GM12878 (cell line): ENCODE measurements at regions not wholly inside any gene's neighbourhood (a gene's known extent, or its start where the extent isn't known, plus 50 kb on each side); places are given as distances from the start of the nearest gene placed in this dataset.

ENCODE experiments used
- ATAC-seq: fragments of 200-7000 bp; cut with Tn5 transposase; 3 replicates; pipeline ENCODE4 v1.9.1; 2020; ENCODE audit warnings: mild to moderate bottlenecking, moderate library complexity
- BruUV-seq: library from RNA; stranded (reverse); fragments of 400-500 nt; replicated peaks from 2 replicates; lab custom pipeline; 2021; lab: Mats Ljungman, UMichigan
- CTCF ChIA-PET: fragments of 300-600 bp; sonication (Branson Sonifier 250); formaldehyde crosslinking; extraction: SDS; loops from one replicate; lab custom pipeline; 2021; ENCODE audit warnings: inconsistent platforms; lab: Yijun Ruan, JAX
- POLR2A ChIA-PET: fragments of 350-600 bp; formaldehyde crosslinking; extraction: SDS; loops from one replicate; lab custom pipeline; 2021; ENCODE audit warnings: inconsistent platforms; lab: Charles Lee
- RAD21 ChIA-PET: fragments of 300-600 bp; sonication (Branson Sonifier 250); formaldehyde crosslinking; loops from one replicate; lab custom pipeline; 2023; ENCODE audit warnings: antibody characterized with exemption; ENCODE audit not compliant: unreplicated experiment; lab: Charles Lee
- SMC1A ChIA-PET: fragments of 300-600 bp; sonication (Branson Sonifier 250); formaldehyde crosslinking; loops from one replicate; lab custom pipeline; 2023; ENCODE audit not compliant: unreplicated experiment, uncharacterized antibody; lab: Charles Lee
- DNase-seq: peaks from one replicate; pipeline ENCODE4 v3.0.0-alpha.2; 2011; ENCODE audit warnings: low read depth, low spot score
- FAIRE-seq: peaks from 3 replicates; lab custom pipeline; 2011; peaks lifted over from hg19 to GRCh38; lab: Jason Lieb, UNC
- H2AFZ ChIP-seq: 2 replicates; pipeline ENCODE4 v1.6.0; 2011; ENCODE audit warnings: low read depth, low read length, control low read depth; ENCODE audit not compliant: control insufficient read depth
- H3K27ac ChIP-seq: 2 replicates; pipeline ENCODE4 v1.5.1; 2011; ENCODE audit warnings: control low read depth; ENCODE audit not compliant: control insufficient read depth, insufficient read depth
- H3K27me3 ChIP-seq, 2 experiments: replicated peaks in 1 of 2; 2 replicates each; pipeline versions ENCODE4 v1.6.0 to v1.6.1; 2011; ENCODE audit warnings: low read length in 1 of 2; ENCODE audit not compliant: control insufficient read depth in 2 of 2, insufficient read depth in 2 of 2
- H3K36me3 ChIP-seq, 2 experiments: 2 replicates each; pipeline ENCODE4 v1.5.1; 2011; ENCODE audit warnings: low read length in 1 of 2; ENCODE audit not compliant: control insufficient read depth in 2 of 2, insufficient read depth in 2 of 2
- H3K4me1 ChIP-seq: 2 replicates; pipeline ENCODE4 v1.6.1; 2011; ENCODE audit warnings: mild to moderate bottlenecking, low read length, moderate library complexity, mixed read lengths; ENCODE audit not compliant: control insufficient read depth, insufficient read depth
- H3K4me2 ChIP-seq: 2 replicates; pipeline ENCODE4 v1.6.0; 2011; ENCODE audit warnings: control low read depth; ENCODE audit not compliant: control insufficient read depth, insufficient read depth
- H3K4me3 ChIP-seq: fragments of 200-600 bp; sonication (generic); 2 replicates; pipeline ENCODE4 v1.5.1; 2016
- H3K79me2 ChIP-seq: 2 replicates; pipeline ENCODE4 v1.6.0; 2011; ENCODE audit warnings: low read length; ENCODE audit not compliant: control insufficient read depth, insufficient read depth
- H3K9ac ChIP-seq: 2 replicates; pipeline ENCODE4 v1.8.0; 2011; ENCODE audit warnings: low read length, control low read depth, mixed read lengths; ENCODE audit not compliant: control insufficient read depth, insufficient read depth
- H3K9me3 ChIP-seq: replicated peaks from 3 replicates; pipeline ENCODE4 v1.5.1; 2011; ENCODE audit warnings: mild to moderate bottlenecking, low read length; ENCODE audit not compliant: control insufficient read depth, insufficient read depth
- H4K20me1 ChIP-seq: 2 replicates; pipeline ENCODE4 v1.6.0; 2011; ENCODE audit not compliant: control insufficient read depth, insufficient read depth
- ASH2L ChIP-seq: fragments of 300-600, 200-600 bp; sonication (generic); IDR thresholded peaks from 2 replicates; pipeline ENCODE4 v1.6.1; 2017; ENCODE audit warnings: low read depth, mild to moderate bottlenecking, borderline replicate concordance
- ATF3 ChIP-seq: IDR thresholded peaks from 2 replicates; pipeline ENCODE4 v1.6.1; 2011; ENCODE audit warnings: low read depth, mild to moderate bottlenecking, low read length, moderate library complexity, borderline replicate concordance; ENCODE audit errors: extremely low read depth
- CREM ChIP-seq: IDR thresholded peaks from 2 replicates; pipeline ENCODE4 v1.6.1; 2014; ENCODE audit warnings: antibody characterized with exemption, low read depth
- EED ChIP-seq: sonication (generic); IDR thresholded peaks from 2 replicates; pipeline ENCODE4 v1.6.1; 2016; ENCODE audit warnings: antibody characterized with exemption, low read depth
- FOXM1 ChIP-seq: IDR thresholded peaks from 2 replicates; pipeline ENCODE4 v1.6.1; 2012; ENCODE audit warnings: low read depth, mild to moderate bottlenecking, inconsistent platforms, low read length, moderate library complexity
- GABPA ChIP-seq: IDR thresholded peaks from 2 replicates; pipeline ENCODE4 v1.6.1; 2014; ENCODE audit warnings: antibody characterized with exemption, low read depth, mild to moderate bottlenecking, inconsistent platforms
- MEF2B ChIP-seq: fragments of 450-650 bp; IDR thresholded peaks from 2 replicates; pipeline ENCODE4 v1.6.1; 2018; ENCODE audit warnings: mild to moderate bottlenecking, moderate library complexity; ENCODE audit not compliant: partially characterized antibody, poor library complexity, severe bottlenecking
- NFIC ChIP-seq: IDR thresholded peaks from 2 replicates; pipeline ENCODE4 v1.6.1; 2012; ENCODE audit warnings: low read depth, mild to moderate bottlenecking, inconsistent platforms, low read length, moderate library complexity
- ZNF207 ChIP-seq: fragments of 450-650 bp; IDR thresholded peaks from 2 replicates; pipeline ENCODE4 v1.6.1; 2014; ENCODE audit warnings: antibody characterized with exemption, mild to moderate bottlenecking, borderline replicate concordance
- ZNF622 ChIP-seq: fragments of 450-650 bp; IDR thresholded peaks from 2 replicates; pipeline ENCODE4 v1.6.1; 2017; ENCODE audit warnings: mild to moderate bottlenecking, inconsistent platforms
- WGBS: methylation state at CpG from one replicate; pipeline ENCODE4 v1.1.6; 2016; ENCODE audit warnings: low lambda C conversion rate; ENCODE audit not compliant: insufficient replicate concordance, insufficient coverage; ENCODE audit errors: missing lambda C conversion rate; 5-methylcytosine and 5-hydroxymethylcytosine counted together
- in situ Hi-C: fragments of 300-500 bp; cut with MboI; formaldehyde crosslinking; loops from 9 replicates; pipeline ENCODE4 v1.14.3; 2018; ENCODE audit warnings: mixed read lengths
- intact Hi-C: fragments of 100-400 bp; cut with micrococcal nuclease; formaldehyde crosslinking; loops from one replicate; pipeline ENCODE4 v1.14.2; 2022; ENCODE audit not compliant: unreplicated experiment
- TF ChIP-seq, protein P1 (sequence below): fragments of 450-650 bp; IDR thresholded peaks from 2 replicates; pipeline ENCODE4 v1.6.1; 2017; ENCODE audit warnings: borderline replicate concordance
- TF ChIP-seq, protein P2 (sequence below), 3 experiments: IDR thresholded peaks in 2 of 3; conservative IDR thresholded peaks in 1 of 3; 2 replicates each; pipeline ENCODE4 v1.5.1; 2011; ENCODE audit warnings: low read depth in 3 of 3, low read length in 3 of 3, mild to moderate bottlenecking in 3 of 3, control low read depth in 2 of 3, moderate library complexity in 2 of 3, inconsistent platforms in 1 of 3, mixed read lengths in 1 of 3; ENCODE audit not compliant: control insufficient read depth in 2 of 3, insufficient read depth in 1 of 3; ENCODE audit errors: extremely low read depth in 1 of 3

DNA sequence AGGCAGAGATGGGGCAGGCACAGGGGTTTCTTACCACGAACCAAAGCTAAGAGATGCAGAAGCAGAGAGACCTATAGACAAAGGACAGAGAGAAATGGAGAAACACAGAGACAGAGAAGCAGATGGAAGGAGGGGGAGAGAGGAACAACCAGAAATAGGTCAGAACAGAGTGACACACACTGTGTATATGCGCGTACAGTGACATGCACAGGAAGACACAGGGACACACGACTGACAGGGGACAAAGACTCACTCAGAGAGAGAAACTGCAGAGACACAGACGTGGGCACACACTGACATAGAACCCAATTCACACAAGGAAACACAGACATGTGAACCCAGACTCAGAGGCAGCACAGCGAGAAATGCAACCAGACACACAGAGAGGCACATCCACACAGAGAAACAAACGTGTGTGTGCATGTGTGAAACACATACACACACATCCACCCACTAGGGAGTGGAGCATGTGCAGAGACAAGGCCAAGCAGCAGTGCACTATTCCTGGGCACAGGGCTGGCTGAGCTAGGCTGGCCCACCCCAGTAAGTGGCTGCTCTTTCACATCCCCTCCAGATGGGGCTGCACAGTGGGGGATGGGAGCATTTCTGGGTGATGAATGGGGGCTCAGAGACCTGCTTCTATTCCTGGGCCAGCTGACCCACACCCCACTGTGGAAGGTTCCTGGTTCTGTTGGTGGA lies 123.4 kb upstream of the CSF3R start:
- Histone ChIP-seq H3K4me2 (no peak overlapping the region), H3K9ac (no peak overlapping the region), H3K4me1 (no peaks in the 10 kb centered on the region), H2AFZ (no peak overlapping the region), H3K36me3 (no peaks in the 10 kb centered on the region), H3K9me3 (no peaks in the 10 kb centered on the region), H3K27ac (no peak overlapping the region), H3K79me2 (no peaks in the 10 kb centered on the region), H4K20me1 (no peaks in the 10 kb centered on the region), H3K27me3 (no peaks in the 10 kb centered on the region; a peak in 3 of 4 replicates), H3K4me3 (no peak overlapping the region)
- no peak for ATAC-seq
- 27% methylated on average over 7 of the region's 7 CpGs for WGBS
- RAD21 ChIA-PET: no interaction called here
- intact Hi-C loops: loop anchor here (5.0 kb wide), 1 partner anchor 96 kb away; no protein-coding TSS in a partner anchor
- no peak for DNase-seq
- SMC1A ChIA-PET: no interaction called here
- in situ Hi-C loops: no loop called here
- POLR2A ChIA-PET: no interaction called here
- CTCF ChIA-PET: no interaction called here
- BruUV-seq: no TSS peak
- FAIRE-seq: no peak
- TF ChIP-seq, protein P1, sequence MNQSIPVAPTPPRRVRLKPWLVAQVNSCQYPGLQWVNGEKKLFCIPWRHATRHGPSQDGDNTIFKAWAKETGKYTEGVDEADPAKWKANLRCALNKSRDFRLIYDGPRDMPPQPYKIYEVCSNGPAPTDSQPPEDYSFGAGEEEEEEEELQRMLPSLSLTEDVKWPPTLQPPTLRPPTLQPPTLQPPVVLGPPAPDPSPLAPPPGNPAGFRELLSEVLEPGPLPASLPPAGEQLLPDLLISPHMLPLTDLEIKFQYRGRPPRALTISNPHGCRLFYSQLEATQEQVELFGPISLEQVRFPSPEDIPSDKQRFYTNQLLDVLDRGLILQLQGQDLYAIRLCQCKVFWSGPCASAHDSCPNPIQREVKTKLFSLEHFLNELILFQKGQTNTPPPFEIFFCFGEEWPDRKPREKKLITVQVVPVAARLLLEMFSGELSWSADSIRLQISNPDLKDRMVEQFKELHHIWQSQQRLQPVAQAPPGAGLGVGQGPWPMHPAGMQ: no peak
- TF ChIP-seq, protein P2, sequence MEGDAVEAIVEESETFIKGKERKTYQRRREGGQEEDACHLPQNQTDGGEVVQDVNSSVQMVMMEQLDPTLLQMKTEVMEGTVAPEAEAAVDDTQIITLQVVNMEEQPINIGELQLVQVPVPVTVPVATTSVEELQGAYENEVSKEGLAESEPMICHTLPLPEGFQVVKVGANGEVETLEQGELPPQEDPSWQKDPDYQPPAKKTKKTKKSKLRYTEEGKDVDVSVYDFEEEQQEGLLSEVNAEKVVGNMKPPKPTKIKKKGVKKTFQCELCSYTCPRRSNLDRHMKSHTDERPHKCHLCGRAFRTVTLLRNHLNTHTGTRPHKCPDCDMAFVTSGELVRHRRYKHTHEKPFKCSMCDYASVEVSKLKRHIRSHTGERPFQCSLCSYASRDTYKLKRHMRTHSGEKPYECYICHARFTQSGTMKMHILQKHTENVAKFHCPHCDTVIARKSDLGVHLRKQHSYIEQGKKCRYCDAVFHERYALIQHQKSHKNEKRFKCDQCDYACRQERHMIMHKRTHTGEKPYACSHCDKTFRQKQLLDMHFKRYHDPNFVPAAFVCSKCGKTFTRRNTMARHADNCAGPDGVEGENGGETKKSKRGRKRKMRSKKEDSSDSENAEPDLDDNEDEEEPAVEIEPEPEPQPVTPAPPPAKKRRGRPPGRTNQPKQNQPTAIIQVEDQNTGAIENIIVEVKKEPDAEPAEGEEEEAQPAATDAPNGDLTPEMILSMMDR (IDR thresholded peaks at IDR 0.05 in 2 of 3, conservative IDR thresholded peaks at IDR 0.05 in 1 of 3; ENCODE audit: control insufficient read depth in 2 of 3, extremely low read depth in 1 of 3, insufficient read depth in 1 of 3, low read depth in 3 of 3, low read length in 3 of 3): no peak
- TF ChIP-seq ATF3 (no peak), GABPA (no peak), ZNF207 (no peak), NFIC (no peak), ZNF622 (no peak), CREM (no peak), MEF2B (no peak), ASH2L (no peak), FOXM1 (no peak), EED (no peak)
